ENCODE measurements at regions not wholly inside any gene's neighbourhood (a gene's known extent, or its start where the extent isn't known, plus 50 kb on each side); places are given as distances from the start of the nearest gene placed in this dataset.
"Not testable (repeated sequence)": the region's sequence is repeated elsewhere in the genome, so short reads cannot be mapped to it uniquely, and the experiment has no call there.

DNA sequence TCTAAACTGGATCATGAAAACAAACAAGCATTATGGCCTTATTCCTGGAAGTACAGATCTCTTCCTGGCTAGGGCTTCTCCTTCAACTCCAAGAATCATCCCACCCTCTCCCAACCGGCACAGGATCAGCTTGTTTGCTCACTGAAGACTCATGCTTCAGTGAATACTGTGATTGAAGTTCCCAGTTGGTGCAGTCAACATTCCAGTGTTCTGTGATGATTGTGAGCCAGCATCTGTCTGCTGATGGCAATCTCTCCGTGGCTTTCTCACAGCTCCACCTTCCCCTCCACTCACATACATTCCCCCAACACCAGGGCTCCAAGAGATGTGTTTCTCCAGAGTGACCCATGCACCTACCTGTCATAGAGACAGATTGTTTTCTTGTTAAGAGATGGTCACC is 421.3 kb upstream of the BTBD3 start:
- DNase-seq (ENCODE audit: extremely low spot score, insufficient read length, low read depth) (no peak), FAIRE-seq (no peak)

DNA sequence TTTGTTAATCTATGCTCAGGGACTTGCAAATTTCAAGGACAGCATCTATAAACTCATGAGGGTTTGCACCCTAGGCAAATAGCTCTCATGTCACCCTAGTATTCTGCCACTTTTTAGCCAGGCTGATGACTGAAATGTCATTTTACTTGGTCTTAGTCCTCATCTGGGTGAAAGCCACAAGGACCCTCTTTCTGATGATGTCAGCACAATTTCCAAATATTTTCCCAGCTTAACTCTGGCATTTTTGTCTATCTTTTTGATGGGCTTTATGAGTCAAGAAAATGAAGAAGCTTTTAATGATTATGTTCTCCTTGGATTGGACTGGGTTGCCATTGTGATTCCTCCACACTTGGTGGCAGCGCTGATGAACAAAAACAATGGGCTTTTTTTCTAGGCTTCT is 420.1 kb upstream of the BTBD3 start:
- DNase-seq (ENCODE audit: extremely low spot score, insufficient read length, low read depth) (no peak), FAIRE-seq (no peak)

DNA sequence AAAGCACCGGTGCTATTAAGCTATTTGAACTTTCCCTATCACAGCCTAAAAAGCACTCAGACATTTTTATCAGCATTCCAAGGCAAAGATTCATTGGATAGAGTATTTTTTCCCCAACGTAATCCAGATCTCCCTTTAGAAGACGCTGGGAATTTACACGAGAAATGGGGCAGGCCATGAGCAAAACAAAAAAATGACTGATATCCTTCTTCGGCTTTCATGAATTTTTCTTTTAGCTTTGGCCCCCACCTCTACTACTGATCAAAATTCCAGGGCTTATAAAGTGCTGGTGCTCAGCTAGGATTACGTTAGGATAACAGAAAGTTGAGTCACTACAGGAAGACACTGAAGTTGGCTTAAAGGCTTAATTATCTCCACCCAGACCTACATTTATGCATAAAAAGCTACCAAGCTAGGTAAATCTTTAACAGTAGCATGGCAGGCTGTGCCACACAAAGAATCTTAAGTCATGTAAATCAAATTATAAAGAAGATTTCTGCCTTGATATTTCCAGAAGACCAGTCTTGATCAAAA is 418.5 kb upstream of the BTBD3 start:
- DNase-seq (ENCODE audit: extremely low spot score, insufficient read length, low read depth) (no peak), FAIRE-seq (no peak)

DNA sequence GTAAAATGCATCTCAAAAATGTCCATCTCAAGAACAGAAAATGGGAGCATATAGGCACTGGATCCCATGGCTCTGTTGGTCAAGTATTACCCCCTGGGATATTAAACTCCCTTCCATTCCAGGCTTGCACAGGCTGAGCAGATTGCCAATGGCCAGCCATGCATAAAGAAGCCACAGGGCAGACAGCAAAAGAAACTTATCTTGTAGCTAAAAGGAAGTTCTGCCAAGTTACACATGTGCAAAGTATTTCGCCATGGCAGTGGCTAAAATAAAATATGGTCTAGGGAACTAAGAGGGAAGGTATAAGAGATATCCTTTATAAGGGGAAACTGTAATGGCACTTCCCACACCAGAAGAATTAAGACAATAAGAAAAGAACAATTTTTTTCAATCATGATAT is 415.6 kb upstream of the BTBD3 start:
- no peak for DNase-seq (ENCODE audit: extremely low spot score, insufficient read length, low read depth)
- FAIRE-seq: no peak

- DNase-seq (ENCODE audit: extremely low spot score, insufficient read length, low read depth) (no peak), FAIRE-seq (no peak)
Observed at GRCh38 chr20:11502671-11503070, 415.0 kb upstream of the BTBD3 start.

DNA sequence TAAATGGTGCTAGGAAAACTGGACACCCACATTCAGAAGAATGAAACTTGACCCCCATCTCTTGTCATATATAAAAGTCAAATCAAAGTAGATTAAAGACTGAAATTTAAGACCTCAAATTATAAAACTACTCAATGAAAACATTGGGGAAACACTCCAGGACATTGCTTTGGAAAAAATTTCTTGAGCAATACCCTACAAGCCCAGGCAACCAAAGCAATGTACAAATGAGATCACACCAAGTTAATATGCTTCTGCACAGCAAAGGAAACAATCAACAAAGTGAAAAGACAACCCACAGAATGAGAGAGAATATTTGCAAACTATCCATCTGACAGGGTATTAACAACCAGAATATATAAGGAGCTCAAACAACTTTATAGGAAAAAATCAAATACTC is 407.9 kb upstream of the BTBD3 start:
- no peak for FAIRE-seq
- DNase-seq (ENCODE audit: extremely low spot score, insufficient read length, low read depth): no peak

GRCh38 chr20:11511821-11512220 is 405.9 kb upstream of the BTBD3 start:
- FAIRE-seq (no peak), DNase-seq (ENCODE audit: extremely low spot score, insufficient read length, low read depth) (no peak)

DNA sequence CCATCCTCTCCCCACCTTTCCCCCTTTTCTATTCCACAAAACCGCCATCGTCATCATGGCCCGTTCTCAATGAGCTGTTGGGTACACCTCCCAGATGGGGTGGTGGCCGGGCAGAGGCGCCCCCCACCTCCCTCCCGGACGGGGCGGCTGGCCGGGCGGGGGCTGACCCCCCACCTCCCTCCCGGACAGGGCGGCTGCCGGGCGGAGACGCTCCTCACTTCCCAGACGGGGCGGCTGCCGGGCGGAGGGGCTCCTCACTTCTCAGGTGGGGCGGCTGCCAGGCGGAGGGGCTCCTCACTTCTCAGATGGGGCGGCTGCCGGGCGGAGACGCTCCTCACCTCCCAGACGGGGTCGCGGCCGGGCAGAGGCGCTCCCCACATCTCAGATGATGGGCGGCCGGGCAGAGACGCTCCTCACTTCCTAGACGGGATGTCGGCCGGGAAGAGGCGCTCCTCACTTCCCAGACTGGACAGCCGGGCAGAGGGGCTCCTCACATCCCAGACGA is 404.4 kb upstream of the BTBD3 start:
- DNase-seq (ENCODE audit: extremely low spot score, insufficient read length, low read depth); FAIRE-seq: not testable (repeated sequence)

DNA sequence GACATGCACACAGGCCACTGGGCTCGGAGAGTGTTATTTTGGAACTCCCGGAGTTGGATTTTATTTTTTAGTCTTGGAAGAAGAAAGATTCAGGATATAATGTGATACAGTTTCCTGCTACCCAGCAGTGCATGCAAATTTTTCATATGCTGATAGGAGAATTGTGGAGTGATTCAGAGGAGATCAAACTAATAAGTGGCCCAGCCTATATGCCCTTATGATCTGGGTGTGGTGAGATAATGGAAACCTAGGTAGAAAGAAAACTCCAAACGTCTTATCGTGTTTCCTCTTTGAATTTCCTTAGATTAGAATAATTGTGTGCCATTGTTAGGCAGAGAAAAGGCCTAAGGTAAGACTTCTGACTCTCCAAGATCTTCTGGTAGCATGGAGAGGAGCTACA is 401.2 kb upstream of the BTBD3 start:
- no peak for DNase-seq (ENCODE audit: extremely low spot score, insufficient read length, low read depth)
- no peak for FAIRE-seq

DNA sequence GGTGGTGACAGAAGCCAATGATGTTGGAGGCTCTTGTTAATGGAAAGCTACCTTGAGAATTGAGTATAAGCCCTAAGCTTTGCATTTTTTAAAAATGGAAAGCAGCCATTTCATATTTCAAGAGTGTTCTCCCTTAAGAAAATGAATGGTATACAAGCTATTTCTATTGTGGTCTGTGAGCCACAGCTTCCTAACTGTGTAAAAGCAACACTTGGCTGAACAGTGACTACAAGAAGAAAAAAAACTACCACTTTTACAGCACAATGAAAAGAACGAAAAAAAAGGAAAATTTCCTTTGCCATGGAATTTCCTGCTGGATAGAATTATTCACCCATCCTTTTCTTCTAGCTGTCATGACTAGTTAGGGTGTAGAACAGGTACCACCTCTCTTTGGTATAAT is 397.1 kb upstream of the BTBD3 start:
- DNase-seq (ENCODE audit: extremely low spot score, insufficient read length, low read depth) (no peak), FAIRE-seq (no peak)

DNA sequence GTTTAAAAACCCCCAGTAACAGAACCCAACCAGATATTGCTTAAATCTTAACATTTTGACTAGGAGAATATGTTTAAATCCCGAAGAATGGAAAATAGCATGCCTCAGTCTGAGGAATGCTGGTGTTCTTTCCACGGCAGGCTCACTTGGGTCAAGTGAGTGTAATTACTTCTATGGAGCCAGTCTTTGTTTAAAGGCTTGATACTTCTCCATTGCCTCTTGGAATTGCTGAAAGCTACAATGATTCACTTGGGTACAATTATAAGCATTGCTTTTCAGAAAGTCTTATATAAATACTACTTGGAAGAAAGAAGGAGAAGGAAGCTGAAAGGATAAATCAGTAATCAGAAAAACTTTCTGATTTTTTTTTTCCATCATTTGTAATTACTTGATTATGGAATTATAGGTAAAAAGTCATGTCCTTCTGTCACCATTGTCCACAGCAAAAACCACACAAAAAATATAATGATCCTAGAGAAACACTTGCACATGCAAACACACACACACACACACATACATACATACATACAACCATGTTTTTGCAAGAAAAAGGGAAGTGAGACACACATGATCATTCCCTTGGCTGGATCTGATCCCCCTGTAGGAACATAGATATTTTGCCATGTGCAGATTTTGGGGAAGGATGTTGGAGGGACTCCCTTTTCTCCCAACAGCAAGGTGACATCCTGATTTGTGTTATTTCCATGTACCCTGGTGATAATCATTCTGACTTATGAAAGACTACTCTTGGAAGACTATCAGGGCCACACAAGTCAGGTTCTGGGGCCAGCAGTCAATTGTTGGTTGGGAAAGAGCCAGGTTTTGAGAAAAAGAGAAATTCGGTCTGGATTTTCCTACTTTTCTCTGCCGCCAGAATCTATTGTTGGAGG is 396.0 kb upstream of the BTBD3 start:
- DNase-seq (ENCODE audit: extremely low spot score, insufficient read length, low read depth) (no peak), FAIRE-seq (no peak)

GRCh38 chr20:11522366-11522741 is 395.3 kb upstream of the BTBD3 start:
- DNase-seq (ENCODE audit: extremely low spot score, insufficient read length, low read depth) (no peak), FAIRE-seq (no peak)

- FAIRE-seq (no peak), DNase-seq (ENCODE audit: extremely low spot score, insufficient read length, low read depth) (no peak)
Observed at GRCh38 chr20:11529047-11529446, 388.6 kb upstream of the BTBD3 start.

GRCh38 chr20:11537032-11537431 is 380.7 kb upstream of the BTBD3 start:
- DNase-seq (ENCODE audit: extremely low spot score, insufficient read length, low read depth) (no peak), FAIRE-seq (no peak)

- FAIRE-seq (no peak), DNase-seq (ENCODE audit: extremely low spot score, insufficient read length, low read depth) (no peak)
Observed at GRCh38 chr20:11539450-11539849, 378.2 kb upstream of the BTBD3 start.

DNA sequence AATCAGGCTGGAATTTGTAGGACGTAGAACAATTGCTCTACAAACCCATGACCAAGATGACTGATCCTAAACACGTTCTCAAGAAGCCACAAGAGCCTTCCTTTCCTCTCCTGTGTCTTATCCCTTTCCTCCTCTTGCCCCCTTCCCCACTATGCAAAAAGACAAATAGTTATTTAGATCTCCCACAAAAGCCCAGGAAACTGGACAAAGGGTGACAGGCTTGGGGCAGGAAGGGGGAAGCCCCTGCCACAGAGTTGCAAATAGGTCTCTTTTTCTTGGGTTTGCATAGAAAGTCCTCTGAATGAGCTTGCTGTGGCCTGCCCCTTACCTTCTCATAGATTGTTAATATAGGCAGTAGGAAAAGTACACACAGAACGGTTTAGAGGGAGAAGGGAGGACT is 377.1 kb upstream of the BTBD3 start:
- no peak for DNase-seq (ENCODE audit: extremely low spot score, insufficient read length, low read depth)
- no peak for FAIRE-seq

GRCh38 chr20:11542645-11543044 is 375.0 kb upstream of the BTBD3 start:
- no peak for DNase-seq (ENCODE audit: extremely low spot score, insufficient read length, low read depth)

GRCh38 chr20:11544029-11544678 is 373.5 kb upstream of the BTBD3 start:
- DNase-seq (ENCODE audit: extremely low spot score, insufficient read length, low read depth): no peak
- FAIRE-seq: peak; percentile 54

More at GRCh38 chr20:11542645-11543044, 375.0 kb upstream of the BTBD3 start:
- no peak for FAIRE-seq

GRCh38 chr20:11546939-11547338 is 370.8 kb upstream of the BTBD3 start:
- DNase-seq (ENCODE audit: extremely low spot score, insufficient read length, low read depth) (no peak), FAIRE-seq (no peak)

DNA sequence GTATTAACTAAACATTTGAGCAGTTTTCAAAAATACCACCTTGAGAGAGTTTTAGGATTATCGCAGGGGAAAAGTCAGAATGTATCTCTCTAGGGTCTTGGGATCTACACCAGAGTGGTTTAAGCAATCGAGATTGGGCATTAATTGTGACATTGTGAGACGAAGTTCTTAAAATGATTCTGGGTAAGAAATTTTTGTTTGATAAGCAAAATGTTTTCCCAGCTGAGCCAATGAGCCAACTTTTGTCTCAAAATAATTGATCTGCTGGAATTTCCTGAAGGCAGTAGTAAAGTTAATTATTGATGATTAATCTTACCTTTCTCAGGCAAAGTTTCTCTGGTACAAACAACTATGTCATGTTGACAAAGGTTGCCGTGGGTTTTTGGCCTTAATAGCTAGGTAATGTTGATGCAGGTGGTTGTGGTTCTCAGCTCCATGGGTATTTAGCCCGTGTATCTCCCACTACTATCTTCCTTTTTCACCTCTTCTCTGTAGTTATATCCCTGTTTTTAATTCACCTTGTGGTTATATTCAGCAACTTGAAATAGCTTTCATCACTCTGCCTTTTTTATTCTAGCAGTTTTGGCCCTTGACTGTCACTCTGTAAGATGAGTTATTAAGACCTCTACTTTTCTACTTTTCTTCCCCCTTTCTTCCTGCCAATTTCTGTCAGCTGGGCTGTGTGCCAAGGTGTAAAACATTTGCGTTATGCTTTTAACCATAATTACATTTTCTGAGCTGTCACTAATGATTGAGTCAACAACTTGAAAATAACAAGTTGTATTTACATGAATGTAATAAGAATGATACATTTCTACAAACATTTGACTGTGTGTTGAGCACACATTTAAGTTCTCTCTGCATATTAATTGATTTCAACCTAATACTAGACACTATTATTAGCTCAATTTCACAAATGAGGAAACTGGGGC is 368.3 kb upstream of the BTBD3 start:
- no peak for DNase-seq (ENCODE audit: extremely low spot score, insufficient read length, low read depth)
- FAIRE-seq: no peak

Measured in GM18507 (cell line).